GM12878 (cell line): ENCODE measurements at regions not wholly inside any gene's neighbourhood (a gene's known extent, or its start where the extent isn't known, plus 50 kb on each side); places are given as distances from the start of the nearest gene placed in this dataset.

Experiments used
- DPF2 ChIP-seq: fragments of 450-650 bp; IDR thresholded peaks from 2 replicates; pipeline ENCODE4 v1.6.1; 2017; ENCODE audit warnings: mild to moderate bottlenecking
- FOS ChIP-seq: IDR thresholded peaks from 3 replicates; pipeline ENCODE4 v1.6.1; 2011; ENCODE audit warnings: borderline replicate concordance; ENCODE audit not compliant: insufficient read length; ENCODE audit errors: extremely low read depth
- HCFC1 ChIP-seq: fragments of 150-350 bp; IDR thresholded peaks from 2 replicates; pipeline ENCODE4 v1.6.1; 2014; ENCODE audit warnings: low read length
- JUND ChIP-seq: IDR thresholded peaks from 2 replicates; pipeline ENCODE4 v1.6.1; 2012; ENCODE audit warnings: low read depth, mild to moderate bottlenecking, low read length, improper control_type of control experiment, moderate library complexity
- MAX ChIP-seq: IDR thresholded peaks from 2 replicates; pipeline ENCODE4 v1.6.1; 2012; ENCODE audit warnings: low read depth, low read length, improper control_type of control experiment
- RAD21 ChIP-seq: IDR thresholded peaks from 2 replicates; pipeline ENCODE4 v1.6.1; 2011; ENCODE audit warnings: mild to moderate bottlenecking, low read depth, low read length, moderate library complexity; ENCODE audit not compliant: insufficient read depth
- REST ChIP-seq: IDR thresholded peaks from 2 replicates; pipeline ENCODE4 v1.6.1; 2012; ENCODE audit warnings: mild to moderate bottlenecking, low read depth, low read length
- SIN3A ChIP-seq: IDR thresholded peaks from 2 replicates; pipeline ENCODE4 v1.6.1; 2012; ENCODE audit warnings: low read depth, low read length, improper control_type of control experiment
- USF2 ChIP-seq: IDR thresholded peaks from 2 replicates; pipeline ENCODE4 v1.6.1; 2011; ENCODE audit warnings: low read depth, low read length, improper control_type of control experiment, borderline replicate concordance
- ZBED1 ChIP-seq: IDR thresholded peaks from 2 replicates; pipeline ENCODE4 v1.6.1; 2016; ENCODE audit warnings: borderline replicate concordance
- ZNF384 ChIP-seq: IDR thresholded peaks from 2 replicates; pipeline ENCODE4 v1.6.1; 2012; ENCODE audit warnings: low read depth, mild to moderate bottlenecking, low read length, improper control_type of control experiment, borderline replicate concordance
- TF ChIP-seq, protein P1 (sequence below), 3 experiments: IDR thresholded peaks in 2 of 3; conservative IDR thresholded peaks in 1 of 3; 2 replicates each; pipeline ENCODE4 v1.5.1; 2011; ENCODE audit warnings: low read depth in 3 of 3, low read length in 3 of 3, mild to moderate bottlenecking in 3 of 3, control low read depth in 2 of 3, moderate library complexity in 2 of 3, inconsistent platforms in 1 of 3, mixed read lengths in 1 of 3; ENCODE audit not compliant: control insufficient read depth in 2 of 3, insufficient read depth in 1 of 3; ENCODE audit errors: extremely low read depth in 1 of 3

GRCh38 chr10:86598151-86598550 lies 56.2 kb upstream of the OPN4 start:
- no peak for TF ChIP-seq ZBED1
- TF ChIP-seq, protein P1, sequence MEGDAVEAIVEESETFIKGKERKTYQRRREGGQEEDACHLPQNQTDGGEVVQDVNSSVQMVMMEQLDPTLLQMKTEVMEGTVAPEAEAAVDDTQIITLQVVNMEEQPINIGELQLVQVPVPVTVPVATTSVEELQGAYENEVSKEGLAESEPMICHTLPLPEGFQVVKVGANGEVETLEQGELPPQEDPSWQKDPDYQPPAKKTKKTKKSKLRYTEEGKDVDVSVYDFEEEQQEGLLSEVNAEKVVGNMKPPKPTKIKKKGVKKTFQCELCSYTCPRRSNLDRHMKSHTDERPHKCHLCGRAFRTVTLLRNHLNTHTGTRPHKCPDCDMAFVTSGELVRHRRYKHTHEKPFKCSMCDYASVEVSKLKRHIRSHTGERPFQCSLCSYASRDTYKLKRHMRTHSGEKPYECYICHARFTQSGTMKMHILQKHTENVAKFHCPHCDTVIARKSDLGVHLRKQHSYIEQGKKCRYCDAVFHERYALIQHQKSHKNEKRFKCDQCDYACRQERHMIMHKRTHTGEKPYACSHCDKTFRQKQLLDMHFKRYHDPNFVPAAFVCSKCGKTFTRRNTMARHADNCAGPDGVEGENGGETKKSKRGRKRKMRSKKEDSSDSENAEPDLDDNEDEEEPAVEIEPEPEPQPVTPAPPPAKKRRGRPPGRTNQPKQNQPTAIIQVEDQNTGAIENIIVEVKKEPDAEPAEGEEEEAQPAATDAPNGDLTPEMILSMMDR (IDR thresholded peaks at IDR 0.05 in 2 of 3, conservative IDR thresholded peaks at IDR 0.05 in 1 of 3; ENCODE audit: control insufficient read depth in 2 of 3, extremely low read depth in 1 of 3, insufficient read depth in 1 of 3, low read depth in 3 of 3, low read length in 3 of 3) = no peak
- no peak for TF ChIP-seq RAD21
- no peak for TF ChIP-seq MAX
- TF ChIP-seq USF2 = no peak
- TF ChIP-seq DPF2 = no peak
- no peak for TF ChIP-seq ZNF384
- no peak for TF ChIP-seq HCFC1
- TF ChIP-seq REST = no peak
- no peak for TF ChIP-seq JUND
- no peak for TF ChIP-seq SIN3A
- TF ChIP-seq FOS = no peak
